GM12878 (cell line): ENCODE measurements at regions not wholly inside any gene's neighbourhood (a gene's known extent, or its start where the extent isn't known, plus 50 kb on each side); places are given as distances from the start of the nearest gene placed in this dataset.

Source experiments
- ATAC-seq: fragments of 200-7000 bp; cut with Tn5 transposase; 3 replicates; pipeline ENCODE4 v1.9.1; 2020; ENCODE audit warnings: mild to moderate bottlenecking, moderate library complexity
- BruUV-seq: library from RNA; stranded (reverse); fragments of 400-500 nt; replicated peaks from 2 replicates; lab custom pipeline; 2021; lab: Mats Ljungman, UMichigan
- CTCF ChIA-PET: fragments of 300-600 bp; sonication (Branson Sonifier 250); formaldehyde crosslinking; extraction: SDS; loops from one replicate; lab custom pipeline; 2021; ENCODE audit warnings: inconsistent platforms; lab: Yijun Ruan, JAX
- POLR2A ChIA-PET: fragments of 350-600 bp; formaldehyde crosslinking; extraction: SDS; loops from one replicate; lab custom pipeline; 2021; ENCODE audit warnings: inconsistent platforms; lab: Charles Lee
- RAD21 ChIA-PET: fragments of 300-600 bp; sonication (Branson Sonifier 250); formaldehyde crosslinking; loops from one replicate; lab custom pipeline; 2023; ENCODE audit warnings: antibody characterized with exemption; ENCODE audit not compliant: unreplicated experiment; lab: Charles Lee
- SMC1A ChIA-PET: fragments of 300-600 bp; sonication (Branson Sonifier 250); formaldehyde crosslinking; loops from one replicate; lab custom pipeline; 2023; ENCODE audit not compliant: unreplicated experiment, uncharacterized antibody; lab: Charles Lee
- DNase-seq: peaks from one replicate; pipeline ENCODE4 v3.0.0-alpha.2; 2011; ENCODE audit warnings: low read depth, low spot score
- FAIRE-seq: peaks from 3 replicates; lab custom pipeline; 2011; peaks lifted over from hg19 to GRCh38; lab: Jason Lieb, UNC
- H2AFZ ChIP-seq: 2 replicates; pipeline ENCODE4 v1.6.0; 2011; ENCODE audit warnings: low read depth, low read length, control low read depth; ENCODE audit not compliant: control insufficient read depth
- H3K27ac ChIP-seq: 2 replicates; pipeline ENCODE4 v1.5.1; 2011; ENCODE audit warnings: control low read depth; ENCODE audit not compliant: control insufficient read depth, insufficient read depth
- H3K27me3 ChIP-seq, 2 experiments: replicated peaks in 1 of 2; 2 replicates each; pipeline versions ENCODE4 v1.6.0 to v1.6.1; 2011; ENCODE audit warnings: low read length in 1 of 2; ENCODE audit not compliant: control insufficient read depth in 2 of 2, insufficient read depth in 2 of 2
- H3K36me3 ChIP-seq, 2 experiments: 2 replicates each; pipeline ENCODE4 v1.5.1; 2011; ENCODE audit warnings: low read length in 1 of 2; ENCODE audit not compliant: control insufficient read depth in 2 of 2, insufficient read depth in 2 of 2
- H3K4me1 ChIP-seq: 2 replicates; pipeline ENCODE4 v1.6.1; 2011; ENCODE audit warnings: mild to moderate bottlenecking, low read length, moderate library complexity, mixed read lengths; ENCODE audit not compliant: control insufficient read depth, insufficient read depth
- H3K4me2 ChIP-seq: 2 replicates; pipeline ENCODE4 v1.6.0; 2011; ENCODE audit warnings: control low read depth; ENCODE audit not compliant: control insufficient read depth, insufficient read depth
- H3K4me3 ChIP-seq: fragments of 200-600 bp; sonication (generic); 2 replicates; pipeline ENCODE4 v1.5.1; 2016
- H3K79me2 ChIP-seq: 2 replicates; pipeline ENCODE4 v1.6.0; 2011; ENCODE audit warnings: low read length; ENCODE audit not compliant: control insufficient read depth, insufficient read depth
- H3K9ac ChIP-seq: 2 replicates; pipeline ENCODE4 v1.8.0; 2011; ENCODE audit warnings: low read length, control low read depth, mixed read lengths; ENCODE audit not compliant: control insufficient read depth, insufficient read depth
- H3K9me3 ChIP-seq: replicated peaks from 3 replicates; pipeline ENCODE4 v1.5.1; 2011; ENCODE audit warnings: mild to moderate bottlenecking, low read length; ENCODE audit not compliant: control insufficient read depth, insufficient read depth
- H4K20me1 ChIP-seq: 2 replicates; pipeline ENCODE4 v1.6.0; 2011; ENCODE audit not compliant: control insufficient read depth, insufficient read depth
- ATF3 ChIP-seq: IDR thresholded peaks from 2 replicates; pipeline ENCODE4 v1.6.1; 2011; ENCODE audit warnings: low read depth, mild to moderate bottlenecking, low read length, moderate library complexity, borderline replicate concordance; ENCODE audit errors: extremely low read depth
- CHD4 ChIP-seq: fragments of 200-600 bp; sonication (generic); IDR thresholded peaks from 2 replicates; pipeline ENCODE4 v1.6.1; 2016; ENCODE audit warnings: mild to moderate bottlenecking
- CREM ChIP-seq: IDR thresholded peaks from 2 replicates; pipeline ENCODE4 v1.6.1; 2014; ENCODE audit warnings: antibody characterized with exemption, low read depth
- DPF2 ChIP-seq: fragments of 450-650 bp; IDR thresholded peaks from 2 replicates; pipeline ENCODE4 v1.6.1; 2017; ENCODE audit warnings: mild to moderate bottlenecking
- LARP7 ChIP-seq: fragments of 450-650 bp; IDR thresholded peaks from 2 replicates; pipeline ENCODE4 v1.6.1; 2017; ENCODE audit warnings: mild to moderate bottlenecking
- NBN ChIP-seq: fragments of 450-650 bp; IDR thresholded peaks from 2 replicates; pipeline ENCODE4 v1.6.1; 2016
- RCOR1 ChIP-seq: conservative IDR thresholded peaks from 2 replicates; pipeline ENCODE4 v1.6.1; 2012; ENCODE audit warnings: low read depth, low read length, improper control_type of control experiment
- TBL1XR1 ChIP-seq: IDR thresholded peaks from 2 replicates; pipeline ENCODE4 v1.6.1; 2012; ENCODE audit warnings: low read depth, low read length, improper control_type of control experiment
- TCF3 ChIP-seq: IDR thresholded peaks from 2 replicates; pipeline ENCODE4 v1.6.1; 2012; ENCODE audit warnings: low read depth, mild to moderate bottlenecking, low read length, borderline replicate concordance; ENCODE audit not compliant: insufficient read depth
- USF1 ChIP-seq: IDR thresholded peaks from 2 replicates; pipeline ENCODE4 v1.6.1; 2011; ENCODE audit warnings: borderline replicate concordance, low read depth, mild to moderate bottlenecking, moderate library complexity, mixed read lengths, low read length; ENCODE audit not compliant: insufficient read depth; ENCODE audit errors: extremely low read length
- ZNF24 ChIP-seq: fragments of 450-650 bp; IDR thresholded peaks from 2 replicates; pipeline ENCODE4 v1.6.1; 2017; ENCODE audit warnings: antibody characterized with exemption, mild to moderate bottlenecking
- ZNF622 ChIP-seq: fragments of 450-650 bp; IDR thresholded peaks from 2 replicates; pipeline ENCODE4 v1.6.1; 2017; ENCODE audit warnings: mild to moderate bottlenecking, inconsistent platforms
- WGBS: methylation state at CpG from one replicate; pipeline ENCODE4 v1.1.6; 2016; ENCODE audit warnings: low lambda C conversion rate; ENCODE audit not compliant: insufficient replicate concordance, insufficient coverage; ENCODE audit errors: missing lambda C conversion rate; 5-methylcytosine and 5-hydroxymethylcytosine counted together
- in situ Hi-C: fragments of 300-500 bp; cut with MboI; formaldehyde crosslinking; loops from 9 replicates; pipeline ENCODE4 v1.14.3; 2018; ENCODE audit warnings: mixed read lengths
- intact Hi-C: fragments of 100-400 bp; cut with micrococcal nuclease; formaldehyde crosslinking; loops from one replicate; pipeline ENCODE4 v1.14.2; 2022; ENCODE audit not compliant: unreplicated experiment

- TF ChIP-seq LARP7 (no peak), NBN (no peak), DPF2 (no peak), TCF3 (no peak), RCOR1 (no peak), CREM (no peak), ATF3 (no peak), CHD4 (no peak), ZNF622 (no peak), USF1 (no peak), TBL1XR1 (no peak), ZNF24 (no peak)
- TF ChIP-seq, all 136 proteins: peak for 0
- no peaks in the 10 kb centered on the region for H3K4me1 ChIP-seq
- no TSS peak for BruUV-seq
- POLR2A ChIA-PET: no interaction called here
- H4K20me1 ChIP-seq: no peaks in the 10 kb centered on the region
- no peak overlapping the region for H3K9ac ChIP-seq
- no peak overlapping the region for H3K4me3 ChIP-seq
- SMC1A ChIA-PET: no interaction called here
- no peaks in the 10 kb centered on the region for H3K79me2 ChIP-seq
- CTCF ChIA-PET: no interaction called here
- no peak overlapping the region for H3K27ac ChIP-seq
- RAD21 ChIA-PET: no interaction called here
- H3K4me2 ChIP-seq: no peak overlapping the region
- FAIRE-seq (no peak), DNase-seq (no peak), ATAC-seq (no peak)
- intact Hi-C loops (no loop called here), in situ Hi-C loops (no loop called here)
- no peak overlapping the region for H2AFZ ChIP-seq
- 28% methylated on average over 4 of the region's 4 CpGs for WGBS
- H3K9me3 ChIP-seq: no peaks in the 10 kb centered on the region
- no peaks in the 10 kb centered on the region for H3K36me3 ChIP-seq
- H3K27me3 ChIP-seq: no peaks in the 10 kb centered on the region
These were observed 166.2 kb upstream of the CPNE8 start for GRCh38 chr12:39071611-39072010.
